ENCODE measurements at regions not wholly inside any gene's neighbourhood (a gene's known extent, or its start where the extent isn't known, plus 50 kb on each side); places are given as distances from the start of the nearest gene placed in this dataset.
A peak's percentile ranks its signal among the peaks of the same experiment; 100 is the strongest.

GRCh38 chr1:234961456-234962339 lies 166.9 kb downstream of the TOMM20 start (continued):
- TF ChIP-seq ZNF562 (CRISPR knock-in tag; IDR thresholded peaks at IDR 0.05; ENCODE audit: borderline replicate concordance) (peak; percentile 65; the same call in 1 of the 2 replicates), TBX3 (IDR thresholded peaks at IDR 0.05; ENCODE audit: borderline replicate concordance) (no peak), LRRFIP1 (CRISPR knock-in tag; conservative IDR thresholded peaks at IDR 0.05) (no peak), BATF2 (CRISPR knock-in tag; IDR thresholded peaks at IDR 0.05) (0 out of 2 replicates have a peak, but pooled peaks have one; percentile 47), SAP130 (CRISPR knock-in tag; IDR thresholded peaks at IDR 0.05; ENCODE audit: low read depth) (no peak), AGO1 (IDR thresholded peaks at IDR 0.05; ENCODE audit: low read depth, low read length, poor library complexity, severe bottlenecking) (no peak), ZNF296 (CRISPR knock-in tag; conservative IDR thresholded peaks at IDR 0.05) (no peak), TBP (CRISPR knock-in tag; IDR thresholded peaks at IDR 0.05) (no peak), RFX5 (IDR thresholded peaks at IDR 0.05; ENCODE audit: low read depth, low read length) (no peak), MXI1 (IDR thresholded peaks at IDR 0.05; ENCODE audit: borderline replicate concordance, low read depth, low read length) (no peak), ZNF547 (CRISPR knock-in tag; IDR thresholded peaks at IDR 0.05) (no peak), ZNF709 (CRISPR knock-in tag; IDR thresholded peaks at IDR 0.05) (no peak), ARNT (IDR thresholded peaks at IDR 0.05) (no peak), ZNF513 (CRISPR knock-in tag; conservative IDR thresholded peaks at IDR 0.05) (no peak), MLXIP (CRISPR knock-in tag; IDR thresholded peaks at IDR 0.05; ENCODE audit: borderline replicate concordance) (no peak), ZSCAN21 (CRISPR knock-in tag; IDR thresholded peaks at IDR 0.05; ENCODE audit: borderline replicate concordance) (no peak), ZFP36L2 (CRISPR knock-in tag; IDR thresholded peaks at IDR 0.05) (no peak), MEIS1 (CRISPR knock-in tag; IDR thresholded peaks at IDR 0.05; ENCODE audit: borderline replicate concordance) (no peak), ZNF235 (CRISPR knock-in tag; IDR thresholded peaks at IDR 0.05; ENCODE audit: borderline replicate concordance) (peak; percentile 52; the same call in 1 of the 2 replicates), SP5 (CRISPR knock-in tag; IDR thresholded peaks at IDR 0.05; ENCODE audit: borderline replicate concordance, low read depth) (no peak), SNRNP70 (IDR thresholded peaks at IDR 0.05; ENCODE audit: low read depth, low read length) (no peak), MXD4 (CRISPR knock-in tag; IDR thresholded peaks at IDR 0.05) (no peak), SUZ12 (IDR thresholded peaks at IDR 0.05; ENCODE audit: low read depth, low read length) (no peak), HNRNPH1 (optimal IDR thresholded peaks at IDR 0.05; ENCODE audit: low read depth, low read length) (no peak)
